ENCODE measurements at regions not wholly inside any gene's neighbourhood (a gene's known extent, or its start where the extent isn't known, plus 50 kb on each side); places are given as distances from the start of the nearest gene placed in this dataset.

DNA sequence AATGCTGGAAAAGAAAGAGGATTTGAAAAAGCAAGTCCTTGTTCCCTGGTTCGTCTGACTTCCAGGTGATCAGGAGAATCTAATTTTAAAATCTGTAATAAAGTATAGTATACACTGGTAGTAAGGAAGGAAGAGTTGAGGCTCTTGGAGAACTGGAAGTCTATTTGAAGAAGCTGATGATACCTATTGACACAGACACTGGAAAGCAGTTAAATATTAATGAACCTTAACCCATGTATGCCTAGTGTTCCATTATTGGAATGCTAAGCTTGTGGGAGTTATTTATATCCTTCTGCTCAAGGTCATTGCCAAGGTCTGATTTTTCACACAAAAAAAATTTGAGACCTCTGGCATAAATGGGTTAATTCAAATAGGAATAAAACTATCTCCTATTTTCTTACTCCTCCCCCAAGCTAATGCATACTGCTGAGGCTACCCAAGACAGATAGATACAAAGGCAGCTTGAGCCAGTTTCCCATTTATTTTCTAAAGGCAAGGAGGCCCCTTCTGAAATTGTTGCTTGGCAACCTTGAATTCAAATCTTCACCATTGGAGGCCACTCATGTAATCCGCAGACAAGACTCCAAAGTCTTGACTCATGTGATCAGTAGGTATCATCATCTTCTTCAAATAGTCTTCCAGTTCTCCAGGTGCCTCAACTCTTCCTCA, 110.2 kb downstream of the FZD1 start:
- no peak for TF ChIP-seq EZH2phosphoT487 (IDR thresholded peaks at IDR 0.05; ENCODE audit: borderline replicate concordance)
- TF ChIP-seq, protein P1, sequence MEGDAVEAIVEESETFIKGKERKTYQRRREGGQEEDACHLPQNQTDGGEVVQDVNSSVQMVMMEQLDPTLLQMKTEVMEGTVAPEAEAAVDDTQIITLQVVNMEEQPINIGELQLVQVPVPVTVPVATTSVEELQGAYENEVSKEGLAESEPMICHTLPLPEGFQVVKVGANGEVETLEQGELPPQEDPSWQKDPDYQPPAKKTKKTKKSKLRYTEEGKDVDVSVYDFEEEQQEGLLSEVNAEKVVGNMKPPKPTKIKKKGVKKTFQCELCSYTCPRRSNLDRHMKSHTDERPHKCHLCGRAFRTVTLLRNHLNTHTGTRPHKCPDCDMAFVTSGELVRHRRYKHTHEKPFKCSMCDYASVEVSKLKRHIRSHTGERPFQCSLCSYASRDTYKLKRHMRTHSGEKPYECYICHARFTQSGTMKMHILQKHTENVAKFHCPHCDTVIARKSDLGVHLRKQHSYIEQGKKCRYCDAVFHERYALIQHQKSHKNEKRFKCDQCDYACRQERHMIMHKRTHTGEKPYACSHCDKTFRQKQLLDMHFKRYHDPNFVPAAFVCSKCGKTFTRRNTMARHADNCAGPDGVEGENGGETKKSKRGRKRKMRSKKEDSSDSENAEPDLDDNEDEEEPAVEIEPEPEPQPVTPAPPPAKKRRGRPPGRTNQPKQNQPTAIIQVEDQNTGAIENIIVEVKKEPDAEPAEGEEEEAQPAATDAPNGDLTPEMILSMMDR (conservative IDR thresholded peaks at IDR 0.05; ENCODE audit: low read length): no peak
